Ureter (tissue), 1 donor: ENCODE measurements at regions not wholly inside any gene's neighbourhood (a gene's known extent, or its start where the extent isn't known, plus 50 kb on each side); places are given as distances from the start of the nearest gene placed in this dataset.
A peak's percentile ranks its signal among the peaks of the same experiment; 100 is the strongest.
"Not testable (repeated sequence)": the region's sequence is repeated elsewhere in the genome, so short reads cannot be mapped to it uniquely, and the experiment has no call there.

ENCODE experiments used
- DNase-seq: peaks from one replicate; pipeline ENCODE4 v3.0.0-alpha.2; 2020; ENCODE audit warnings: low spot score
- donor health status: DM: yes; HTN: yes; CAD: no.

GRCh38 chr7:26076691-26077090 is 75.3 kb upstream of the NFE2L3 start:
- no peak for DNase-seq

- peak; percentile 63 for DNase-seq
These were observed 73.3 kb upstream of the NFE2L3 start for GRCh38 chr7:26078437-26079336.

GRCh38 chr7:26081638-26082037 is 70.4 kb upstream of the NFE2L3 start:
- DNase-seq = no peak

DNA sequence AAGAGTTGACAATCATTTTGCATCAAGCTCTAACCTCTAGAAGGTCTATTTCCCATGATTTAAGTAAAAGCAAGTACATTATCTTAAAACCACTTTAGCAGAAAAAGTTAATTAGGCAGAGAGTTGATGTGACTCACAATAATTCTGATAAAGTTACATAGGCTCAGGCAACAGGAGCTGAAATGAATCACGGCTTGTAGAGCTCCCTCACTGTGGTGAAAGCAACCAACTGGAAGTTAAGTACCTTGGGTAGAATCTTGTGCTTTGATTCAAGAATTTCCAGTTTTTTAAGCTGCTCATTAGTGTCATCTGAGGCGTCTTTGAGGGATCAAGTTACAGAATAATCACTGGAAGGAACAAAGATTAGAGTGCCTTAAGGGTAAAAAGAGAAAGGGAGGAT is 68.9 kb upstream of the NFE2L3 start:
- DNase-seq = no peak

DNA sequence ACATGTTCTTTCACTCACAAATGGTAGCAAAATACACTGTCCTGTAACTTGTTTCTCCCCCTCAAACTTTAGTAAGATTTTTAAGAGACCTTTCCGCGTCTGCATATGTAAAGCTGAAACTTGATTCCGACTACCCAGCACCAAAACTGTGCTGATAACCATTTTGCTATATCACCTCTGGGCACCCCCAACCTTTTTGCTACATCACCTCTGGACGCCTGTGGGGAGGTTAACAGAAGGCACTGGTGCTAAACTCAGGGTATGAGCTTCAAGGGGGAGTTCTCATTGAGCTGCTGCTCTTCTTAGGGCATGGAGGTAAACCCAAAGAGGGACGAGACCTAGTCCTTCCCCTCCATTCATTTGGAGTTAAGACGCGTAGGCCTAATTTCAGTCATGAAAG is 67.6 kb upstream of the NFE2L3 start:
- DNase-seq = no peak

DNA sequence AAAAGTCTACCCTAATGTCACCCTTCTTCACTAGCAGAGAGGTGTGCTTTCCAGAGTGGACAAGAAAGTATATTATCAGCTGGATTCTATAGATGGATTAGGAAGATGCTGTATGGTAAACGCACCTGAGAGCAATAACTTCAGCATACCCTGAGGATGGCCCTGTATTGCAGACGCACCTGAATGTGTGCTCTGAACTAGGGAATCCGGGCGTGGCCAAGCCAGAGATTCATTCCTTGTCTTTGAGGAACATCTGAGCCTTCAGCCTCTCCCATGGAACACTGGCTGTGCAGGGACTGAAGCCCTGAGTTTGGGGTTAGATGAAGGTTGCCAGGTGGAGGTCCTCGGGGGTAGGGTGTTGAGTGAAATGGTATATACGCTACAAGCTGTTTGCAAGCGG is 66.2 kb upstream of the NFE2L3 start:
- no peak for DNase-seq

DNA sequence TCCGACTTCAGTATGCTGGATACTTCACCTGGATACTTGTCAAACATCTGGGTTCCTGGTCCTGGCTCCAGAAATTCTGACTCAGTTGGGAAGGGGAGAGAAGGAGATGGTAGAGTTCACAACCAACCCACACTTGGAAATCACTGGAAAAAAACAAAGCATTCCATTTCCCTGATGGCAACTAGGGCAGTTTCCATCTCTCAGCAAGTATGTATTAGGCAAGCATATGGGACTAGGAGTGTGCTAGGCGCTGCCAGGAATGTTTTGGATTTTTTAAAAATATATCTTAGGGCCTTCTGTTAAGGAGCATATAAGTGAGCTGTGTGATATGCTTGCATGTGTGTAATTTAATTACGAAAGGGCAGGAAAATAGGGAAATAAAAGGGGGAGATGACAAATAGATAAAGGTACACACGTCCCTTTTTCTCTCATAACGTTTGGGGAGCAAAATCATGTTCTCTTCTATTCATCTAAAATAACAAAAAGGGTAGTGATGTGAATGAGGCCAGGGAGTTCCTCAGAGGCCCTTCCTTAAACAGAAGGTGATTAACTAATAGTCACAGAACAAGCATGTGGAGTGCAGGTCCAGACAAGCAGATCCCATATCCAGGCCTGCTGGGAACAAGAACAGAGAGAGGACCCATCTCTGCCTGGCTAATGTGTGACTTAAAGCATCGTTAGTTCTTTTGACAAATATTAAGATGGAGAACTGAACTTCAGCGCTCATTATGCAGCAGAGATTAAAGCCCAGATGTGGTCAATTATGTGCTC is 64.5 kb upstream of the NFE2L3 start:
- DNase-seq = no peak

DNA sequence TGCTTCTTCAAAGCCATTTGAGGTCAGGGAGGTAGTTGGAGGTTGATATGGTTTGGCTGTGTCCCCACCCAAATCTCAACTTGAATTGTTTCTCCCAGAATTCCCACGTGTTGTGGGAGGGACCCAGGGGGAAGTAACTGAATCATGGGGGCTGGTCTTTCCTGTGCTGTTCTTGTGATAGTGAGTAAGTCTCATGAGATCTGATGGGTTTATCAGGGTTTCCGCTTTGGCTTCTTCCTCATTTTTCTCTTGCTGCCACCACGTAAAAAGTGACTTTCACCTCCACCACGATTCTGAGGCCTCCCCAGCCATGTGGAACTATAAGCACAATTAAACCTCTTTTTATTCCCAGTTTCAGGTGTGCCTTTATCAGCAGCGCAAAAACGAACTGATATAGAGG is 62.5 kb upstream of the NFE2L3 start:
- DNase-seq = not testable (repeated sequence)

DNA sequence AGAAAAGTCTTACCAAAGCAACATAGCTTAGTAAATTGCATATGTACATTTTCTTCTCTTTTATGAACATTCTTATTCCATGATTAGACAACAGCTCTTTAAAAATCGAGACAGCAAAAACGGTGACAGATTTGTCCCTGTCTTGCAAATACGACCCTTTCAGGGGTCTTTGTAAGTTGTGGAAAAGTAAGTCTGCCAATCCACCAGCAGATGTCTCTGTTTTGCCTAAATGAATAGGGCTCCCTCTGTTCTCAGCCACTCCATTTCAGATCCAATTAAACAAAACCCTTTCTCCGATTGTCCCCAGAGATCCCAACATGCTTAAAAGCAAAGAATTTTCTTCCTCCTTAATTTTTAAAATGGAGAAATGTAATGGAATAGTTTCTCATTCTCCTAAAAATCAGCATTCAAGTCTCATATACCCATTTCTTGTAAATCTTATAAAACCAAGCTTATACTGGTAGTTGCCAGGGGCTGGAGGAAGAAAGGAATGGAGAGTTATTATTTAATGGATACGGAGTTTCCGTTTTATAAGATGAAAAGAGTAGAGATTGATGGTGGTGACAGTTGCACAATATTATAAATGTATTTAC is 61.0 kb upstream of the NFE2L3 start:
- no peak for DNase-seq

DNA sequence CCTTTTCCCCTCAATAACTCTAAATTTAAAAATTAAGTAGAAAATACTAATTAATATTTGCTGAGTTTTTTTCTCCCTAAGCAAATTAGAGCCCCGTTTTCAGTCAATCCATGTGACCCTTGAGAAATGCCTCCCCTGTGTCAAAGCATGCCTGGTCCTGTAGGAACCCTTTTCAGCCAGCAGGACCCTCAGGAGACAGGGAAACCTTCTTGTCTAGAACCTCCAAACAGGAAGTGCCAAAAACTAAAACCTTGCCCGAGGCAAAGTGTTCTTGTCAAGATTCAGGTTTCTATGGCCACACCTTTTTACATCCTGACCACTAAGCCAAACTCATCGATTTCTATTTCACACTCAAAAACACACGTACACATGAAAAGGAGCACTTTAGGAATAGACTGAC is 60.1 kb upstream of the NFE2L3 start:
- DNase-seq = no peak

GRCh38 chr7:26093023-26093422 is 59.0 kb upstream of the NFE2L3 start:
- no peak for DNase-seq

- DNase-seq = no peak
These were observed 55.9 kb upstream of the NFE2L3 start for GRCh38 chr7:26096136-26096535.

GRCh38 chr7:26097837-26098668 is 53.9 kb upstream of the NFE2L3 start:
- DNase-seq = no peak

GRCh38 chr7:26099236-26099635 is 52.8 kb upstream of the NFE2L3 start:
- DNase-seq = no peak

GRCh38 chr7:26100406-26101339 is 51.3 kb upstream of the NFE2L3 start:
- DNase-seq = no peak

DNA sequence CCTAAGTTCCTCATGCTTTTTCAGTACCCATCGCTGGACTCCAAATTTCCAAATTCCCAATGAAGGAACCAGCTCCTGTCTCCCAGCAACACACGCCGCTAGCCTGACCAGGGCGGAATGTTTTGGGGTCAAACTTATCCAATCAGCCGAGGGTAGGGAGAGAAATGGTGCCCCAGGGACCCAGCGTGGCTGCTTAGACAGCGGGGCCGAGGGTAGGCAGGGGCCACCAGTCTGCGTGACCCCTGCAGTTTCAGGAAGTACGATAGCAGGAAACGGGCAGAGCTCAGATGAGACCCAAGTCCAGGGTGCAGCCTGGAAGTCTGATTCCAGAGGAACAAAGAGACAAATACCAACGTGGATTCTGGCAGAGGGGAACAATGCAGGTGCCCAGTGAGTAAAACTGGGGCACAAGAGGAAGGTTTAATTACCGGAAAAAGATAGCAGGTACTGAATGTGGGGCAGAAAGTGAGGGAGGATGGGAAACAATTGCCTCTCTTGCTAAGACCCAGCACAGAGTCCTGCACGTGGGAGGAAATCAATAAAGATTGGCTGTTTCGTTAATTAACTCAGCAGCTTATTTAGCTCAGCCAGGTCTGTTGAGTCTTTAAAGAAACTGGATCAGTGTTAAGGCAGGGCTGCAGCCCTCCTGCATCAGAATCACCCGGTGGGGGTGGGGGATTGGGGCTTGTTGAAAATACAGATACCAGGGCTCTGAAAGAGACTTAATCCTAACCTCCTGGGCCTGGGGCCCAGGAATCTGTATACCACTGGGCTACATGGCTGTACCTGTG is 50.4 kb upstream of the NFE2L3 start:
- no peak for DNase-seq

DNA sequence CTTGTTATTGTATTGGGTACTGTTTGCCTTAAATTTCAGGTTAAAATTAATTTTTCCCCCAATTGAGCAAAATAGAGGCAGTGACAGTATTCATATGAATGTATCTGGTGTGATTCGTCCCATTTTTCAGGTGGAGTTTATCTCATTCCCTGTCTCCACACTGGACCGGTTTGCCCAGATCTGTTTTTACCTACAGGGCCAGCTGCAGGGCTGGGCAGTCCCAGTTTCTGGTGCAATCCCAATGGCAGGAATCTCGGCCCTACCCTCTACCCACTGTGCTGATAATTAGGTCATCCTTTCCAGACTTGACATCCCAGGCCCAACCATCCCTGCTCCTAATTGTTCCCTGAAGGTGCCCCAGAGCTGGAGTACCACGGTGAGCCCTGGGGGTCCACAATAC is 49.8 kb upstream of the NFE2L3 start:
- no peak for DNase-seq
